ENCODE measurements at regions not wholly inside any gene's neighbourhood (a gene's known extent, or its start where the extent isn't known, plus 50 kb on each side); places are given as distances from the start of the nearest gene placed in this dataset.

DNA sequence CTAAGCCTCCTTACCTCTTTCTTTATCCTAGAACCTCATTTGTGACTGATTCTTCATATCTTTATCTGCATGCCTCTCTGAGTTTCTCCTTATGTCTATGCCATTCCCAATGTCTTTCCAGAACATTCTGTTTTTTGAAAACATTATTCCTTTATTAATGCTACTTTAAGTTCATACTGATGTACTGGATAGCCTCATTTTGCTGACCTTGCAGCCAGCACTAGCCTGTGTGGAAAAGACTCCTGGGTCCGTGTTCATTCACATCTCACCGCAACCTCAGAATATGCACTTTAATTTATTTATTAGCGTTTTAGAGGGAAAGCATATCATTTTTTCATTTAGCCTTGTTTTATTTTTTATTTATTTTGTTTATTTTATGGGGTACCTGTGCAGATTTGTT is 208.1 kb upstream of the NPVF start:
- Histone ChIP-seq H3K36me3 (ENCODE audit: control insufficient read depth in 2 of 2, extremely low read depth in 1 of 2, insufficient read depth in 2 of 2, low read length in 2 of 2) (no peaks in the 10 kb centered on the region), H3K4me2 (ENCODE audit: insufficient read depth, low read length) (no peak overlapping the region), H3K9me3 (replicated peaks; ENCODE audit: control insufficient read depth, insufficient read depth, low read length) (no peaks in the 10 kb centered on the region), H3K4me3 (replicated peaks in 1 of 3; ENCODE audit: insufficient read depth in 1 of 3, low read depth in 1 of 3, low read length in 3 of 3) (no peak overlapping the region), H3K27me3 (ENCODE audit: control insufficient read depth in 2 of 2, insufficient read depth in 2 of 2, low read length in 2 of 2) (no peaks in the 10 kb centered on the region), H3K4me1 (ENCODE audit: control insufficient read depth, extremely low read depth, insufficient read depth, low read length) (no peaks in the 10 kb centered on the region), H3K27ac (ENCODE audit: insufficient read depth, low read depth, low read length) (no peak overlapping the region), H4K20me1 (replicated peaks; ENCODE audit: control insufficient read depth, extremely low read depth, insufficient read depth, low read length) (no peaks in the 10 kb centered on the region), H3K79me2 (ENCODE audit: control insufficient read depth, insufficient read depth, low read length) (no peaks in the 10 kb centered on the region), H3K9ac (replicated peaks; ENCODE audit: extremely low read depth, insufficient read depth, low read length) (no peak overlapping the region), H3K9me1 (replicated peaks; ENCODE audit: control insufficient read depth, extremely low read depth, insufficient read depth, low read length) (no peaks in the 10 kb centered on the region), H2AFZ (ENCODE audit: low read depth, low read length) (no peak overlapping the region)
- FAIRE-seq (no peak), DNase-seq (ENCODE audit: low read depth, low spot score) (no peak)
- POLR2A ChIA-PET = no interaction called here
- CTCF ChIA-PET = no interaction called here
- intact Hi-C loops (cut with micrococcal nuclease) = no loop called here
- BruUV-seq (replicated peaks) = no TSS peak
- TF ChIP-seq, protein P1, sequence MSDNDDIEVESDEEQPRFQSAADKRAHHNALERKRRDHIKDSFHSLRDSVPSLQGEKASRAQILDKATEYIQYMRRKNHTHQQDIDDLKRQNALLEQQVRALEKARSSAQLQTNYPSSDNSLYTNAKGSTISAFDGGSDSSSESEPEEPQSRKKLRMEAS (IDR thresholded peaks at IDR 0.05; ENCODE audit: insufficient read depth, insufficient read length) = no peak
- TF ChIP-seq CTCF (IDR thresholded peaks at IDR 0.05; ENCODE audit: extremely low read depth in 1 of 2, insufficient read depth in 1 of 2, low read depth in 1 of 2, low read length in 2 of 2) (no peak), MYC (IDR thresholded peaks at IDR 0.05; ENCODE audit: low read depth, low read length) (no peak), JUN (IDR thresholded peaks at IDR 0.05; ENCODE audit: borderline replicate concordance, insufficient read depth, insufficient read length, low read depth) (no peak), FOS (IDR thresholded peaks at IDR 0.05; ENCODE audit: borderline replicate concordance, insufficient read depth, low read length) (no peak), POLR2A (IDR thresholded peaks at IDR 0.05; ENCODE audit: low read depth, low read length) (no peak), EZH2 (IDR thresholded peaks at IDR 0.05; ENCODE audit: borderline replicate concordance, low read depth, low read length, severe bottlenecking) (no peak), GATA2 (IDR thresholded peaks at IDR 0.05; ENCODE audit: insufficient read depth, insufficient read length, low read depth, low read length) (no peak), POLR2AphosphoS5 (IDR thresholded peaks at IDR 0.05; ENCODE audit: insufficient read depth, low read depth, low read length) (no peak)
- dilution Hi-C loops (cut with MboI; ENCODE audit: extremely low pct_ligation_motif_present, low sequenced_read_pairs) = no loop called here
